GM12873 (cell line): ENCODE measurements at regions not wholly inside any gene's neighbourhood (a gene's known extent, or its start where the extent isn't known, plus 50 kb on each side); places are given as distances from the start of the nearest gene placed in this dataset.

Experiments
- TF ChIP-seq, protein P1 (sequence below): IDR thresholded peaks from 2 replicates; pipeline ENCODE4 v1.5.1; 2012; ENCODE audit warnings: low read depth, mild to moderate bottlenecking, moderate library complexity, low read length, control low read depth; ENCODE audit not compliant: insufficient read depth; ENCODE audit errors: missing control alignments

DNA sequence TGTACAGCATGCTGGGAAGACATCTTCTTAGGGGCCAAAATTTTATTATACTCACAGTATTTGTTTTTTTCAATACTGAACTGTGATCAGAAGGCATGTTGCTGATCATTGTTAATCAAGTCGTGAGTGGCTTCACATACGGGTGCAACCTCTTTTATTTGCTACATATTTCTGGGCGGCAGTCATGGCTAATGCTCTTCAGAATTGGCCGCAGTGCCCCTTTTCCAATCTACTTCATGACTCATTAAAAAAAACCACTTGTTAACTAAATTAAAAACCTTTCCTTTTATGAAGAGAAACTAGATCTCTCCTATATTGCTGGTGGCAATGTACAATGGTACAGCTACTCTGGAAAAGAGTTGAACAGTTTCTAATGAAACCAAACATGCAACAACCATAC is 101.5 kb upstream of the C1GALT1C1 start:
- TF ChIP-seq, protein P1, sequence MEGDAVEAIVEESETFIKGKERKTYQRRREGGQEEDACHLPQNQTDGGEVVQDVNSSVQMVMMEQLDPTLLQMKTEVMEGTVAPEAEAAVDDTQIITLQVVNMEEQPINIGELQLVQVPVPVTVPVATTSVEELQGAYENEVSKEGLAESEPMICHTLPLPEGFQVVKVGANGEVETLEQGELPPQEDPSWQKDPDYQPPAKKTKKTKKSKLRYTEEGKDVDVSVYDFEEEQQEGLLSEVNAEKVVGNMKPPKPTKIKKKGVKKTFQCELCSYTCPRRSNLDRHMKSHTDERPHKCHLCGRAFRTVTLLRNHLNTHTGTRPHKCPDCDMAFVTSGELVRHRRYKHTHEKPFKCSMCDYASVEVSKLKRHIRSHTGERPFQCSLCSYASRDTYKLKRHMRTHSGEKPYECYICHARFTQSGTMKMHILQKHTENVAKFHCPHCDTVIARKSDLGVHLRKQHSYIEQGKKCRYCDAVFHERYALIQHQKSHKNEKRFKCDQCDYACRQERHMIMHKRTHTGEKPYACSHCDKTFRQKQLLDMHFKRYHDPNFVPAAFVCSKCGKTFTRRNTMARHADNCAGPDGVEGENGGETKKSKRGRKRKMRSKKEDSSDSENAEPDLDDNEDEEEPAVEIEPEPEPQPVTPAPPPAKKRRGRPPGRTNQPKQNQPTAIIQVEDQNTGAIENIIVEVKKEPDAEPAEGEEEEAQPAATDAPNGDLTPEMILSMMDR, result no peak

- TF ChIP-seq, protein P1, result no peak
Observed at GRCh38 chrX:120727911-120728310, 98.1 kb upstream of the C1GALT1C1 start.

DNA sequence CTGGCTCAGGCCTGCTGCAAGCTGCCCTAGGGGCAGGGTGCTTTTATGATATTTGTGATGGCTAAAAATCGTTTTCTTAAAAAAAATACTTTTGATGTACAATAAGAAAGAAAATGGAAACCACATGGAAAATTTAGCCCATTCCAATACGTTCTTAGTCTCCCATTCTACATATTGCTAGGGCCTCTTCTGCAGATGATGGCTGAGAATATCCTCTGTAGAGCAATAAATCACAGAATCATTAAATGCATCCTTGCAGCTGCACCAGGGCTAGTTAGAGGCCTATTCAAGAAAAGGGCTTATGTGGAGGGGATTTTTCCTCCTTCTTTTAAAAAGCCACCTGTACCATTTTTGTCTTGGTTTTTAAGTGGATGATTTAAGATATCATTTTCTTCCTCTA is 97.6 kb upstream of the C1GALT1C1 start:
- TF ChIP-seq, protein P1, result no peak

GRCh38 chrX:120726294-120726693 is 96.4 kb upstream of the C1GALT1C1 start:
- TF ChIP-seq, protein P1, result no peak

DNA sequence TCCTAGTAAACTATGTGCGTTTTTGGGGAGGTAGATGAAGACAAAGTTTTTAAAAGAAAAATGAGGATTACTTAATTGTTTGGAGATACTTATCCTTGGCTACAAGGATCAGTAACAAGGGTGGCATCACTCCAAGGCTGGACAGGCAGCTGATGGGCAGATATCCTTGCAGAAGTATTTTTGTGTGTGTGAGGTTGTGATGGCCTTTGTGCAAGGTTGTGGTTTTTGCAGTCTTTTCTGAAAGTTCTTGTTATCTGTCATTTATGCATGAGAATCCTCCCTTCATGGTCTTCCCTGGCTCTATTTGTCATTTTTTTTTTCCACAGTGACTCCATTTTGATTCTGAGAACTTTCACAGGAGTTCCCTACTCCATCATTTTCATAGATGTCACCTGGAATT is 96.0 kb upstream of the C1GALT1C1 start:
- TF ChIP-seq, protein P1, result no peak

DNA sequence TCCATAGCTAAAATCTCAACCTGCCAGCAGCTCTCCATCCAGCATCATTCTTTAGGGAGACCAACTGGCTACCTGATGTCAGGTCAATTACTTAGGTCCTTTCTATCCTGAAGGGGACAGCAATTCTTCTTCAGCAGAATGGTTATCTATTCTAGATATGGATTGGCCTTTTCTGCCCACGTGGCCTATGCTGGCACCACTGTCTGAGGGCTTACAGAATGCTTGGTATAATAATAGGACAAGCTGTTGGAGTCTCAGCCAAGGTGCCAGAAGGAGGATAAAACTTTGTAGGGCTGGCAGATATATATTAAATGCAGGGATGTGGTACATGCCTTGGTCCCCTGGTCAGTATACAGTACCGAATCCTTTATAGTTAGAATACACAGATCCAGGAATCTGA is 89.8 kb upstream of the C1GALT1C1 start:
- TF ChIP-seq, protein P1, result no peak

- TF ChIP-seq, protein P1, result no peak
Observed at GRCh38 chrX:120718969-120719368, 89.1 kb upstream of the C1GALT1C1 start.
